GM12878 (cell line): ENCODE measurements at regions not wholly inside any gene's neighbourhood (a gene's known extent, or its start where the extent isn't known, plus 50 kb on each side); places are given as distances from the start of the nearest gene placed in this dataset.

Source experiments
- ATAC-seq: fragments of 200-7000 bp; cut with Tn5 transposase; 3 replicates; pipeline ENCODE4 v1.9.1; 2020; ENCODE audit warnings: mild to moderate bottlenecking, moderate library complexity
- BruUV-seq: library from RNA; stranded (reverse); fragments of 400-500 nt; replicated peaks from 2 replicates; lab custom pipeline; 2021; lab: Mats Ljungman, UMichigan
- CTCF ChIA-PET: fragments of 300-600 bp; sonication (Branson Sonifier 250); formaldehyde crosslinking; extraction: SDS; loops from one replicate; lab custom pipeline; 2021; ENCODE audit warnings: inconsistent platforms; lab: Yijun Ruan, JAX
- POLR2A ChIA-PET: fragments of 350-600 bp; formaldehyde crosslinking; extraction: SDS; loops from one replicate; lab custom pipeline; 2021; ENCODE audit warnings: inconsistent platforms; lab: Charles Lee
- RAD21 ChIA-PET: fragments of 300-600 bp; sonication (Branson Sonifier 250); formaldehyde crosslinking; loops from one replicate; lab custom pipeline; 2023; ENCODE audit warnings: antibody characterized with exemption; ENCODE audit not compliant: unreplicated experiment; lab: Charles Lee
- SMC1A ChIA-PET: fragments of 300-600 bp; sonication (Branson Sonifier 250); formaldehyde crosslinking; loops from one replicate; lab custom pipeline; 2023; ENCODE audit not compliant: unreplicated experiment, uncharacterized antibody; lab: Charles Lee
- DNase-seq: peaks from one replicate; pipeline ENCODE4 v3.0.0-alpha.2; 2011; ENCODE audit warnings: low read depth, low spot score
- FAIRE-seq: peaks from 3 replicates; lab custom pipeline; 2011; peaks lifted over from hg19 to GRCh38; lab: Jason Lieb, UNC
- H2AFZ ChIP-seq: 2 replicates; pipeline ENCODE4 v1.6.0; 2011; ENCODE audit warnings: low read depth, low read length, control low read depth; ENCODE audit not compliant: control insufficient read depth
- H3K27ac ChIP-seq: 2 replicates; pipeline ENCODE4 v1.5.1; 2011; ENCODE audit warnings: control low read depth; ENCODE audit not compliant: control insufficient read depth, insufficient read depth
- H3K27me3 ChIP-seq, 2 experiments: replicated peaks in 1 of 2; 2 replicates each; pipeline versions ENCODE4 v1.6.0 to v1.6.1; 2011; ENCODE audit warnings: low read length in 1 of 2; ENCODE audit not compliant: control insufficient read depth in 2 of 2, insufficient read depth in 2 of 2
- H3K36me3 ChIP-seq, 2 experiments: 2 replicates each; pipeline ENCODE4 v1.5.1; 2011; ENCODE audit warnings: low read length in 1 of 2; ENCODE audit not compliant: control insufficient read depth in 2 of 2, insufficient read depth in 2 of 2
- H3K4me1 ChIP-seq: 2 replicates; pipeline ENCODE4 v1.6.1; 2011; ENCODE audit warnings: mild to moderate bottlenecking, low read length, moderate library complexity, mixed read lengths; ENCODE audit not compliant: control insufficient read depth, insufficient read depth
- H3K4me2 ChIP-seq: 2 replicates; pipeline ENCODE4 v1.6.0; 2011; ENCODE audit warnings: control low read depth; ENCODE audit not compliant: control insufficient read depth, insufficient read depth
- H3K4me3 ChIP-seq: fragments of 200-600 bp; sonication (generic); 2 replicates; pipeline ENCODE4 v1.5.1; 2016
- H3K79me2 ChIP-seq: 2 replicates; pipeline ENCODE4 v1.6.0; 2011; ENCODE audit warnings: low read length; ENCODE audit not compliant: control insufficient read depth, insufficient read depth
- H3K9ac ChIP-seq: 2 replicates; pipeline ENCODE4 v1.8.0; 2011; ENCODE audit warnings: low read length, control low read depth, mixed read lengths; ENCODE audit not compliant: control insufficient read depth, insufficient read depth
- H3K9me3 ChIP-seq: replicated peaks from 3 replicates; pipeline ENCODE4 v1.5.1; 2011; ENCODE audit warnings: mild to moderate bottlenecking, low read length; ENCODE audit not compliant: control insufficient read depth, insufficient read depth
- H4K20me1 ChIP-seq: 2 replicates; pipeline ENCODE4 v1.6.0; 2011; ENCODE audit not compliant: control insufficient read depth, insufficient read depth
- CREB1 ChIP-seq: IDR thresholded peaks from 2 replicates; pipeline ENCODE4 v1.6.1; 2012; ENCODE audit warnings: low read depth, mild to moderate bottlenecking, inconsistent platforms
- ESRRA ChIP-seq: IDR thresholded peaks from 2 replicates; pipeline ENCODE4 v1.6.1; 2012; ENCODE audit warnings: mild to moderate bottlenecking, low read length, improper control_type of control experiment
- ETV6 ChIP-seq, 2 experiments: fragments of 450-650 bp in 1 of 2; IDR thresholded peaks in 1 of 2; conservative IDR thresholded peaks in 1 of 2; 2 replicates each; pipeline ENCODE4 v1.6.1; 2014; ENCODE audit warnings: antibody characterized with exemption in 1 of 2, borderline replicate concordance in 1 of 2, low read depth in 1 of 2, mild to moderate bottlenecking in 1 of 2, moderate library complexity in 1 of 2
- FOXK2 ChIP-seq: fragments of 450-650 bp; IDR thresholded peaks from 2 replicates; pipeline ENCODE4 v1.6.1; 2017; ENCODE audit warnings: mild to moderate bottlenecking, moderate library complexity
- NR2C2 ChIP-seq: IDR thresholded peaks from 2 replicates; pipeline ENCODE4 v1.6.1; 2011; ENCODE audit warnings: borderline replicate concordance, low read depth; ENCODE audit not compliant: control insufficient read depth, insufficient read length
- SIX5 ChIP-seq: IDR thresholded peaks from 2 replicates; pipeline ENCODE4 v1.6.1; 2011; ENCODE audit warnings: mild to moderate bottlenecking, low read depth, low read length, moderate library complexity; ENCODE audit not compliant: severe bottlenecking
- SREBF1 ChIP-seq: IDR thresholded peaks from 2 replicates; pipeline ENCODE4 v1.6.1; 2012; ENCODE audit warnings: mild to moderate bottlenecking, low read length
- WGBS: methylation state at CpG from one replicate; pipeline ENCODE4 v1.1.6; 2016; ENCODE audit warnings: low lambda C conversion rate; ENCODE audit not compliant: insufficient replicate concordance, insufficient coverage; ENCODE audit errors: missing lambda C conversion rate; 5-methylcytosine and 5-hydroxymethylcytosine counted together
- in situ Hi-C: fragments of 300-500 bp; cut with MboI; formaldehyde crosslinking; loops from 9 replicates; pipeline ENCODE4 v1.14.3; 2018; ENCODE audit warnings: mixed read lengths
- intact Hi-C: fragments of 100-400 bp; cut with micrococcal nuclease; formaldehyde crosslinking; loops from one replicate; pipeline ENCODE4 v1.14.2; 2022; ENCODE audit not compliant: unreplicated experiment
- TF ChIP-seq, protein P1 (sequence below): IDR thresholded peaks from 2 replicates; pipeline ENCODE4 v1.6.1; 2012; ENCODE audit warnings: low read depth, low read length, improper control_type of control experiment
- TF ChIP-seq, protein P2 (sequence below): fragments of 450-650 bp; formaldehyde crosslinking; IDR thresholded peaks from 2 replicates; pipeline ENCODE4 v1.4.0; 2022; ENCODE audit warnings: mild to moderate bottlenecking, moderate library complexity

DNA sequence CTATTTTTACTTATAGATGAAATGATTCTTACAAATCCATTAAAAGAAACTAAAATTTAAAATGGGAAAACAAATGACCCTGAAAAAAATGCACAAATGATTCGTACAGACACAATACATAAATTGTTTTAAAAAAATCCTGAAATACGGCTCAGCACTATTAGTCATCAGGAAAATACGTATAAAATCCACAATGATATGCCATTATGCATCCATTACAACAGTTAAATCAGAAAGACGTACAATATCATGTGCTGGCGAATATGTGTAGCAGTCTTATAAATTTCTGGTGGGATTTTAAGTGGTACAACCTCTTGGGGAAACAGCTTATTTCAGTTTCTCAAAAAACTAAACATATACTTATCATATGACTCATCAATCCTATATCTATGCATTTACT lies 600.1 kb upstream of the STEAP1 start:
- no peak for DNase-seq
- H3K4me1 ChIP-seq: no peaks in the 10 kb centered on the region
- H3K4me2 ChIP-seq: no peak overlapping the region
- POLR2A ChIA-PET: no interaction called here
- H3K27ac ChIP-seq: no peak overlapping the region
- no peaks in the 10 kb centered on the region for H3K9me3 ChIP-seq
- 10% methylated on average over 5 of the region's 5 CpGs for WGBS
- H3K79me2 ChIP-seq: no peaks in the 10 kb centered on the region
- no peaks in the 10 kb centered on the region for H3K27me3 ChIP-seq
- TF ChIP-seq SIX5 (no peak), FOXK2 (no peak), ESRRA (no peak), CREB1 (no peak), ETV6 (conservative IDR thresholded peaks at IDR 0.05 in 1 of 2, IDR thresholded peaks at IDR 0.05 in 1 of 2; ENCODE audit: borderline replicate concordance in 1 of 2, low read depth in 1 of 2) (no peak), SREBF1 (no peak), NR2C2 (no peak)
- TF ChIP-seq, protein P1, sequence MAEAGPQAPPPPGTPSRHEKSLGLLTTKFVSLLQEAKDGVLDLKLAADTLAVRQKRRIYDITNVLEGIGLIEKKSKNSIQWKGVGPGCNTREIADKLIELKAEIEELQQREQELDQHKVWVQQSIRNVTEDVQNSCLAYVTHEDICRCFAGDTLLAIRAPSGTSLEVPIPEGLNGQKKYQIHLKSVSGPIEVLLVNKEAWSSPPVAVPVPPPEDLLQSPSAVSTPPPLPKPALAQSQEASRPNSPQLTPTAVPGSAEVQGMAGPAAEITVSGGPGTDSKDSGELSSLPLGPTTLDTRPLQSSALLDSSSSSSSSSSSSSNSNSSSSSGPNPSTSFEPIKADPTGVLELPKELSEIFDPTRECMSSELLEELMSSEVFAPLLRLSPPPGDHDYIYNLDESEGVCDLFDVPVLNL: no peak
- TF ChIP-seq, protein P2, sequence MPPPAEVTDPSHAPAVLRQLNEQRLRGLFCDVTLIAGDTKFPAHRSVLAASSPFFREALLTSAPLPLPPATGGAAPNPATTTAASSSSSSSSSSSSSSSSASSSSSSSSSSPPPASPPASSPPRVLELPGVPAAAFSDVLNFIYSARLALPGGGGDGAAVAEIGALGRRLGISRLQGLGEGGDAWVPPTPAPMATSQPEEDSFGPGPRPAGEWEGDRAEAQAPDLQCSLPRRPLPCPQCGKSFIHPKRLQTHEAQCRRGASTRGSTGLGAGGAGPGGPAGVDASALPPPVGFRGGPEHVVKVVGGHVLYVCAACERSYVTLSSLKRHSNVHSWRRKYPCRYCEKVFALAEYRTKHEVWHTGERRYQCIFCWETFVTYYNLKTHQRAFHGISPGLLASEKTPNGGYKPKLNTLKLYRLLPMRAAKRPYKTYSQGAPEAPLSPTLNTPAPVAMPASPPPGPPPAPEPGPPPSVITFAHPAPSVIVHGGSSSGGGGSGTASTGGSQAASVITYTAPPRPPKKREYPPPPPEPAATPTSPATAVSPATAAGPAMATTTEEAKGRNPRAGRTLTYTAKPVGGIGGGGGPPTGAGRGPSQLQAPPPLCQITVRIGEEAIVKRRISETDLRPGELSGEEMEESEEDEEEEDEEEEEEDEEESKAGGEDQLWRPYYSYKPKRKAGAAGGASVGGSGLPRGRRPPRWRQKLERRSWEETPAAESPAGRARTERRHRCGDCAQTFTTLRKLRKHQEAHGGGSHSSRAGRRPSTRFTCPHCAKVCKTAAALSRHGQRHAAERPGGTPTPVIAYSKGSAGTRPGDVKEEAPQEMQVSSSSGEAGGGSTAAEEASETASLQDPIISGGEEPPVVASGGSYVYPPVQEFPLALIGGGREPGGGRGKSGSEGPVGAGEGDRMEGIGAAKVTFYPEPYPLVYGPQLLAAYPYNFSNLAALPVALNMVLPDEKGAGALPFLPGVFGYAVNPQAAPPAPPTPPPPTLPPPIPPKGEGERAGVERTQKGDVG (CRISPR knock-in tag): no peak
- TF ChIP-seq, all 136 proteins: peak for 0
- in situ Hi-C loops: no loop called here
- no peak overlapping the region for H2AFZ ChIP-seq
- RAD21 ChIA-PET: no interaction called here
- no peak overlapping the region for H3K9ac ChIP-seq
- H3K4me3 ChIP-seq: no peak overlapping the region
- SMC1A ChIA-PET: no interaction called here
- ATAC-seq (no peak), FAIRE-seq (no peak)
- CTCF ChIA-PET: interaction anchor here (0.6 kb wide), 1 partner anchor 761 kb away, joined by 3 read pairs; no protein-coding TSS in a partner anchor
- no TSS peak for BruUV-seq
- no peaks in the 10 kb centered on the region for H3K36me3 ChIP-seq
- intact Hi-C loops: no loop called here
- no peaks in the 10 kb centered on the region for H4K20me1 ChIP-seq
